ENCODE measurements at regions not wholly inside any gene's neighbourhood (a gene's known extent, or its start where the extent isn't known, plus 50 kb on each side); places are given as distances from the start of the nearest gene placed in this dataset.

GRCh38 chr17:71383091-71383490, 737.7 kb upstream of the SOX9 start:
- DNase-seq (ENCODE audit: low spot score): no peak

DNA sequence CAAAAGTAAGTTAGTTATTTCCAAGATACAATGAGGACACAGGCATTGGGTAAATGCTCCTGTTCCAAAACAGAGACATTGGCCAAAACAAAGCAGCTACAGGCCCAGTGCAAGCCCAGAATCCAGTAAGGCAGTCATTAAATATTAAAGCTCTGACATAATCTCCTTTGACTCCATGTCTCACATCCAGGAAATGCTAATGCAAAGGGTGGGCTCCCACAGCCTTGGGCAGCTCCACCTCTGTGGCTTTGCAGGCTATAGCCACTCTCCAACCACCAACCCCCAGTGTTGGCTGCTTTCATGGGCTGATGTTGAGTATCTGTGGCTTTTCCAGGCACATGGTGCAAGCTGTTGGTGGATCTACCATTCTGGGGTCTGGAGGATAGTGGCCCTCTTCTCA, 733.4 kb upstream of the SOX9 start:
- DNase-seq (ENCODE audit: low spot score): no peak

DNA sequence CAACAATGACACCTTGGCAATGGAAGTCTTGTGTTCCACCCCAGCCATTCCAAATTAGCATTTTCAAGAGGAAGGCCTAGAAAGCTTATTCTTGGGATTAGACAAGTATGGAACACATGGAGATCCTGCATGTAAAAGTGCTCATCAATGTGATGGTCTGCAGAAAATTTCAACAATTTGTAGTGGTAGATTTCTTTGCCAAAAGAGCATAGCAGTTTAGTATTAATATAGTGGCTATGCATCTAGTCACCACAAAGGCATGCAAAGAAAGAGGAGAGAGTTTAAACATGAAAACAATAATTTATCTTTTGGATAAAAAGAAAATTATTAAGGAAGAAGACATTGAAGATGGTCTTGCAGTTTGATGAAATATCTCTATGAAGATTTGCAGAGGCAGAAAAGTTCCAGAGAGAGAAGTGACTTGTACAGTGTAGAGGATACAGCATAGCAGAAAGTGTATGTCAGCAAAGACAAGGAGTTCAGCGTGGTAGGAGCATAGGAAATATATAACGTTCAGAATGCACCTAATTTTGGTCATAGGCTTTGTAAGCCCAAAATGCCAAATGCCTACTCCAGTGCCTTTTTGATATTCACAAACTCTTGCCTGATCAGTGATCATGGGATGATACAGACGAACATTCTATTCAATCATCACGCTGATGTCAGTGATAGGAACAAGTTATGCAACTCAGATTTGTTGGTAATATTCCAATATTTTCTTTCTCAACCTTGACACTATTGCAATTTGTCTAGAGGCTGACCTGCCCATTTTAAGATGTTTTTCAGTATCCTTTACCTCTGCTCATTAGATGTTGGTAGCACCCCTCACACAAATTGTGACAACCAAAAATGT, 727.9 kb upstream of the SOX9 start:
- no peak for DNase-seq (ENCODE audit: low spot score)

GRCh38 chr17:71395901-71396300, 724.9 kb upstream of the SOX9 start:
- no peak for DNase-seq (ENCODE audit: low spot score)

DNA sequence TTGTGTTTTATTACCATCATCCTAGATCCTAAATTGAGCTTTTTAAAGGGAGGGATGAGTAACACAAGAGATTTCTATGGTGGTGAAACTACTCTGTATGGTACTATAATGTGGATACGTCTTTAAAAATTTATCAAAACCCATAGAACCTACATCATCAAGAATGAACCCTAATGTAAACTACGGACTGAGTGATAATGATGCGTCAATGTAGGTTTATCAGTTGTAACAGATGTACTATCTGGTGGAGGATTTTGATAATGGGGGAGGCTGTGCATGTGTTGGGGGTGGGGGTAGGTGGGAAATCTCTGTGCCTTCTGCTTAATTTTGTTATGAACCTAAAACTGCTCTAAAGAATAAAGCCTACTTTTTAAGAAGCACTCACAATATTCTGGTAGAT, 724.1 kb upstream of the SOX9 start:
- DNase-seq (ENCODE audit: low spot score): no peak

- no peak for DNase-seq (ENCODE audit: low spot score)
Measured at GRCh38 chr17:71398025-71398424, 722.8 kb upstream of the SOX9 start.

DNA sequence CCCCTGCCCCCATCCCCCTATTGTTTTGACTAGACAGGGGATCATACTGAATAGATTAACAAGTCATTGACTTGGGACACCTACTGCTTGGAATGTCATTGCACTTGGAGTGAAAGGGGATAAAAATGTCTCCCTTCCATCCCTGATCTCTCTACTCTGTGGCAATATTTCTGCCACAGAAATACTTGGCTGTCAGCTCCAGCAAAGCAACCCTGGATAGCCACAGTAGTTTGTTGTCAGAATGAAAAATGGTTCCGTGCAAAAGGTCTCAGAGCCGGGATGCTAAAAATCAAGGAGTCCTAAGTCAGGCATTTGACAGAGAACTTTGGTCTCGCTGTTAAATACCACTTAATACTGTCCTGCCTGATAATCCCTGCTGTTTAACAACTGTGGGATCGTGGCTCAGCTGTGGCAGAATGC, 722.0 kb upstream of the SOX9 start:
- no peak for DNase-seq (ENCODE audit: low spot score)

GRCh38 chr17:71399221-71399620, 721.6 kb upstream of the SOX9 start:
- no peak for DNase-seq (ENCODE audit: low spot score)

GRCh38 chr17:71399649-71400048, 721.2 kb upstream of the SOX9 start:
- no peak for DNase-seq (ENCODE audit: low spot score)

DNA sequence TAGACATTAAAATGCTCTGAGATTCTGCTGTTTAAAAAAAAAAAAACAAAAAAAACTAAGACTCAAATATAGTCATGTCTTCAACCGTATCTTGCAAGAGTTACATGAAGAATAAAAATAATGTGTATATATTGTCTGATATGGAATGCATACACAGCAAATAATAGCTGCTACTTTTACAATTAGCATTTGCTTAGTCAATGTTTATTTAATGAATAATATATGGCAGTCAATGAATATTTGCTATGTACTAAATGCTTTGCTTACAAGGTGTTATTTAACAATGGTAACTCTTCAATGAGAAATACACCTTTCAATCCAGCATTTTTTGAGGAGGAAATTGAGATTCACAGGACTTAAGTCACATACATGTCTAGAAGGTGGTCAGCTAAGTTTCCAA, 718.8 kb upstream of the SOX9 start:
- DNase-seq (ENCODE audit: low spot score): no peak

DNA sequence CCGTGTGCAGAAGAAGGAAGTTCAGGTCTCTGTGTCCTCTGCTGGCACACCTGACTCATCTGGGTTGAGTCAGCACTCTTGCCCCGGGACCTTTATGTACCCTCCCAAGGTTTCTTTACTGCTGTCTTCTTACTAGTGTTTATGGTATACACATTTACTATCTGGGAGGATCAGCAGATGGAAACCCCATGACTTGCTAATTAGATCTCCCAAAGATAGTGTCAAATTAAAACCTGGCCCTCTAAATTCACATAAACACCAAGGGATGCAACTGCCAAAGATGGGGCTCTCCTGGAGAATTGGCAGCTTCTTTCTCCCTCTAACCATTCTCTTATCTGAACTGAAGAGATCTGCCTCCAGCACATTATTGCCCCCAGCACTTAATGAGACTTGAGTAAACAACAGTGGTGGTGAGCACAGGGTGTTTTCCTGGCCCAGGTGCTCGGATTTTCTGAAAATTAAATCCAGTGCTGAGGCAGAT, 718.1 kb upstream of the SOX9 start:
- no peak for DNase-seq (ENCODE audit: low spot score)

DNA sequence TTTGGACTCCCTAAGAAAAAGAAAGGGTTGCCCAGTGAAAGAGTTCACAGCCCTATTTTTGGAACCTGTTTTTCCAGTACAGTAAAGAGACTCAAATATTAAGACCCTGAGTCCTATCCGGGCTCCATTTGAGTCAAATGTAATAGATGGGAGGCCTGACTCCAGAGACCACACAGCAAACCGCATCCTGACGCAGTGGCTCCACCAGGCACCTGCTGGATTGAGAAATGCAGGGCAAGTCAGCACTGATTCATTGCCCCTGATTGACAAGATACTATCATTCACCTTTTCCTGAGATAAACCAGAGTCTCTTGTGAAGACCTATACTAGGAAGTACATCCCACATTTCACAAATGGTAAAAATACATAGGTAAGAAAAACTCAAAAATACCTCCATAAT, 715.7 kb upstream of the SOX9 start:
- DNase-seq (ENCODE audit: low spot score): no peak

DNA sequence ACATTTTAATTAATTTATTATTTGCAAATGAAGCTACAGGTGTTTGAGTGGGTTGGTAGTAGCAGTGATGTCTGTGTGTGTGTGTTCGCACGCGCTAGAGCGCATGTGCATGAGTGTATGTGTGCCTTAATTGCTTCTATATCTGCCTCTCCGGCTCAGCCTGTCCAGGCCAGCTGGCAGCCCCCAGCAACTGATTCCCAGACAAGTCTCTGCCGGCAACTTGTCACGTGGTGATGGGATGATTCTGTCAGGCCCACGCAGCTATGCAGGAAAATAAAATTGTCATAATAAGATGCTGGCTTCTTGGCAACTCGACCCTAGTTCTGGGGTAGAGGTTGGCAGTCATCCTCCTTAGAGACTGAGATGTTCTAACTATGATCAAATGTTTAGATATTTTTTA, 712.8 kb upstream of the SOX9 start:
- no peak for DNase-seq (ENCODE audit: low spot score)

DNA sequence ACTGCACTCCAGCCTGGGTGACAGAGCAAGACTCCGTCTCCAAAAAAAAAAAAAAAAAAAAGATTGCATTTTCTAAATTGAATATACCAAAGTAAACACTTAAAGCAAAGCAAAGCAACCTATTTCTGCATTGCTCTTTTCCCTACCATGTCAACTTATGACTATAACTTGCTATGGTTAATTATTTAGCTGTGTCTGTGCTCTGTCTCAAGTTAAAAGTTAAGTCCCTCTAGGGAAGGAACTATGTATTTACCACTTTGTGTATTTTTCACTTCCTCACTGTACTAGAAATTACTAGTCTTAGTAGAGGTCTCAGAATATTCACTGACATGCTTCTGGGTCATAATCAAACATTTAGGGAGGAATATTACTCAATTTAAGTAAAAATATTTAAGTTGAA, 711.7 kb upstream of the SOX9 start:
- no peak for DNase-seq (ENCODE audit: low spot score)

DNA sequence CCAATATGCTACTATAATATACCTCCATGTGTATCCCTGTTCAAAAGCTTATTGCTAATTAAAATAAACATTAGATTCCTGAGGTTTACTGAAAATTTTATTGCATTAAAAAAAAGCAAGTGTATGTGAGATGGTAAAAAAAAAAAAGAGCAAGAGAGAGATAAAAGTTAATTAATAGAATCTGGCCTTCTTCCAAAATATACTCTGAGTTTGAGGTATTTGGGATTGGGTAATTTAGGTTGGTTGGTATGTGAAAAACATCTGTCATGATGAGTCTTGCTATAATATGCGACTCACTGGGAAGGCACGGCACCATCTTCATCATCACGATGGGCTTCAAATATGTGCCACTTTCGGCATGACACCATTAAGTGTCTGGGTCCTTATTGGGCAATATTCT, 711.1 kb upstream of the SOX9 start:
- no peak for DNase-seq (ENCODE audit: low spot score)

DNA sequence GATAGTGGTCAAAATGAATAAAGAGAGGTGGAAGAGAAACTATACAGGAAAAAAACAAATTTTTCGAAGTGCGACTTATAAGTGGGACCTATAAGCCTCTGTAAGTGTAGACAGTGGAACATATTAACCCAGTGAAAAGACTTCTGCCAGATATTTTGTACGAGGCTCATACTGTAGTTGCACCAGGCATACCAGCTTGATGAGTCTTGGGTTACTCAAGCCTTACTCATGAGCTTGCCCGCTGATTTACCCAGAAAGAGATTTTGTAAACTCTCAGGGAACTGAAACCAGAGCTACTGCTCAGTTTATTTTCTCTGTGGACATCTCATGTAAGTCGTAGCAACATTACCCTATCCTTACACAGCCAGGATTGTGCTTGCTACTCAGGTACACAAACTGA, 708.0 kb upstream of the SOX9 start:
- no peak for DNase-seq (ENCODE audit: low spot score)

- no peak for DNase-seq (ENCODE audit: low spot score)
Measured at GRCh38 chr17:71413935-71414334, 706.9 kb upstream of the SOX9 start.

DNA sequence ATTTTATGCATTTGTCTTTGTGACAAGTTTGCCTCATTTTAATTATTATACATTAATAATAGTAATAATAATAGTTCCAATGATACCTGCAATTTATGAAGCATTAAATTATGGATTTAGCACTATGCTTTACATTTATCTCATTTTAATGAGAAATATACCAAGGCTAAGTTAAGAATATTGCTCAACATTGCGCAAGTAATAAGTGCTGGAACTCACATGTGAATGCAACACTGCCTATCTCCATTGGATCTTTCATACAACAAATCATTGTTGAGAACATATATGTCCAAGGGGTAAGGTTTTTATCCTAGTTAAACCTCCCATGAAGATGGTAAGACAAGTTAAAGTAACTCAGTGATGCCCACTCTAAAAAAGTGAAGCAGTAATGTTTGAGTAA, 703.7 kb upstream of the SOX9 start:
- DNase-seq (ENCODE audit: low spot score): no peak

DNA sequence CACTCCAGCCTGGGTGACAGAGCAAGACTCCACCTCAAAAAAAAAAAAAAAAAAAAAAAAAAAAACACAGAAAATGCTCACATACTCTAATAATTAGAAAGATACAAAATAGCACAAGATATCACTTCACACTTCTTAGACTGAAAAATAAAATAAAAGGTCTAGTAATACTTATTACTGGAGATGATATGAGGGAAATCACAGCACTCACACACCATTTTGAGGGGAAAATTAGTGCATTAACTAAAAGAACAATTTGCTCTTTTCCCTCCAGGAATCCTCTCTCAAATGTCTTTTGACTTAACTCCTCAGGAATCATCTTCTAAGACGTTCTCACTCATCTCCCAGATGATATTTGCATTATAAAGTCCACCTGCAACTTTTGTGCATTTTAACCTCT, 697.9 kb upstream of the SOX9 start:
- no peak for DNase-seq (ENCODE audit: low spot score)

DNA sequence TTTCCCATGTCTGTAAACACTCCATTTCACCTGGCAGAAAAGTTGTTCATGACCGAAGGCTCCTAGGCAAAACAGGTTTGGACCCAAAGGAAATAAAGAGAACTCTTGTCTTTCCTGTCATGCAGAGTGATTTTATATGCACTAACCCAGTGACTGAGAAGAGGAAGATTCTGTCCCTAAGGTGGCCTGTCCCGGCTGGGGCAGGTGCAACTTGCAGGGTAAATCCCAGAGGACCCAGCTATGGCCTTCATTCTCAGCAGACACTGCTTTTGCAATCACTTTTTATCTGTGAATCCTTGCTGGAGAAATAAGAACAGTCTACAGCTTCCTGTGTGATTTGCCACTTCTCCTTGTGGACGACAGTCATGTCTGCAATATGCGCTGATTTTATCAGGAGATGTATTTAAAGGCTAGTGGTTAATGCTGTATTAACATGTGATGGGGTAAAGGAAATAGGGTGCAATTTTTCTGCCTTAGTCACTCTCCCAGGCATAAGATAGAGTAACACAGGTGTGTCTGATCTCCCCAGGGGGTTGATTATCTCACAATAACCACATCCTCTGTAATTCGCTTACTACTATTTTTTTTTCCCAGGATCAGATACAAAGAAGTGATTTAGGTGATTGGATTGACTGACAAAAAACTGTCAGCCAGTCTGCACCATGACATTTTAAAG, 696.8 kb upstream of the SOX9 start:
- DNase-seq (ENCODE audit: low spot score): no peak

- DNase-seq (ENCODE audit: low spot score): no peak
Measured at GRCh38 chr17:71427801-71428200, 693.0 kb upstream of the SOX9 start.

GRCh38 chr17:71428897-71429296, 691.9 kb upstream of the SOX9 start:
- DNase-seq (ENCODE audit: low spot score): no peak

GRCh38 chr17:71430281-71430680, 690.5 kb upstream of the SOX9 start:
- no peak for DNase-seq (ENCODE audit: low spot score)
